SK-MEL-5 (cell line): ENCODE measurements at regions not wholly inside any gene's neighbourhood (a gene's known extent, or its start where the extent isn't known, plus 50 kb on each side); places are given as distances from the start of the nearest gene placed in this dataset.

Experiments
- DNase-seq: peaks from one replicate; pipeline ENCODE4 v3.0.0-alpha.2; 2016; ENCODE audit warnings: low read depth, low spot score
- in situ Hi-C: cut with HindIII; loops from 2 replicates; pipeline ENCODE4 v1.10.0; 2016; ENCODE audit warnings: low sequenced_read_pairs, high pct_unique_total_duplicates, low pct_unique_long_range_greater_than_20kb

DNA sequence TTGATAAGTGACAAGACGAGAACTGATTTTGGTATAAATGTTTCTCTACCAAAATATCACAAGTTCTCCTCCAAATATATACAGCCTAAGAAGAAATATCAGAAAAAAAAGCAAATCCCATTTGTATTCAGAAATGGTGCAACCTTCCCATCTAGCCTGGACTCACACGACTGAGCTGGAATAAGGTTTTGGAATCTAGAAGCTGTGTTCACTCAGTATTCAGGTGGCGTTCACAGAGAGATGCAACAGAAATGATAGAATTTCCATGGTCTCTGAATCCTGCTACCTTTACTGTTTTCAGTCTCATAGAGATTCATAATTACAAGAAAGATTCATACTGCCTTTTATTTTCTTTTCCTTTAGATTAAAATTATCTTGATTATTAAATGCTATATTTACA is 347.2 kb upstream of the TRIB2 start:
- in situ Hi-C loops: no loop called here
- DNase-seq: no peak

DNA sequence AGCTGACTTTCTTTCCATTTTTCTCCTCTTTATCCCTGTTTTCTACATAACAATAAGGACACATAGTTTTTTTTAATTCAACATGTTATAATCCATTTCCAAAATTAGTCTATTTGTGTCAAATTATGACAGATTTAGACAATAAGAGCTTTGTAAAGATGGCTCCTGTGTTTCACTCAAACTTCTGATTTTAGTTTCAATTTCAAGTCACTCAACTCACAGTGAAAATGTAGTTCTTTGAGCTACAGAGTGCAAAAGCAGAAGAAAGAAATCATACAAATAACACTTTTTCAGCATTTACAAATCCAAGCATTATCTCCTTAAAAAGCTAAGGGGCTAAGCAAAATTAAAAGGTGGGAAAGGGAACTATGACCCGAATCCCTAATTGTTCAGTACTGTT is 340.7 kb upstream of the TRIB2 start:
- in situ Hi-C loops: no loop called here
- DNase-seq: peak; percentile 22

DNA sequence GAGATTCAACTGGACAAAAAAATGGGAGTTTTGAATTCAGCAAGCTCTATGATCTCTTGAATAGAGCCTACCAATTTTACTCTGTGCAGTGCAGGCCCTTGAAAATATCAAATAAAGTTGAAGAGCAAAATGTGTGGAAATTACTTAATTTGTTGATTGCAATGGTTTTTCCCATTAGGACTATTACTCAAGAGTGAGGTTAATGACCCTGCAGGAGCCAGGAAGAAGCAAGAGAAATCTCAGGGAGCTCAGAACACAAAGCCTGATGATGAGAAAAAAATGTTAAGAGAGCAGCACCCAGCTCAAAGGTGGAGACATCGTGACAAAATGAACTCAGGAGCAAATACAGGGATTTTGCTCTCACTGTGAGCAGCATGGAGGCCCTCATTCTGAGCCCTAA is 337.6 kb upstream of the TRIB2 start:
- no peak for DNase-seq
- in situ Hi-C loops: no loop called here

DNA sequence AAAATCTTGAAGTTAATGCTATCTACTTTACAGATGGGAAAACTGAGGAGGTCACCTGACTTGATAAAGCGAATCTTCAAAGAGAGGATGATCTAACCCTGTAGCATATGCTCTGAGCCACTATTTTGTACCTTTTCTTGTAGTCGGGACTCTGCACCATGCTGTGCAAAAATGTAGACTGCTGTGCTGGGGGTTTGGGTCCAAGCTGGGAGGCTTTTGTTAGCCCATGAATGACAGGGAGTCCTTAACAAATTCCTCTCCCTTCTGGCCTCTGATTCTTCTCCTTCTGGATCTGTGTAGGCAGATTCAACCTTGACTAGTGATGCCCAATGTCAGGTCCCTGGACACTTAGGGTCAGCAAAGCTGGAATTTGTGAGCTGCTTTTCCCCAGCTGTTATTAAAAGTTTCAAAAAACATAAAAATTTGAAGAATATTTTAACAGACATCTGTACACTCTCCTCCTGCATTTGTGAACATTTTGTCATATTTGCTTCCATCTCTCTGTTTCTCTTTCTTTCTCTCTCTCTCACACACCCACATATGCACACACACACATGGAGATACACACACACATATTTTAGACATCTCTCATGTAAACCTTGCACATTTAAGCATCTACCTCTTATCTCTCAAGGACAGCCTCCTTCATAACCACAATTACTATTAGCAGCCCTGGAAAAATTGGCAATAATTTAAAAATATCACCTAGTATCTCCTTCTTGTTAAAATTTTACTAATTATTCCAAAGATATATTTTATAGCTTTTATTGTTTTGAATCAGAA is 335.0 kb upstream of the TRIB2 start:
- no peak for DNase-seq
- in situ Hi-C loops: no loop called here

DNA sequence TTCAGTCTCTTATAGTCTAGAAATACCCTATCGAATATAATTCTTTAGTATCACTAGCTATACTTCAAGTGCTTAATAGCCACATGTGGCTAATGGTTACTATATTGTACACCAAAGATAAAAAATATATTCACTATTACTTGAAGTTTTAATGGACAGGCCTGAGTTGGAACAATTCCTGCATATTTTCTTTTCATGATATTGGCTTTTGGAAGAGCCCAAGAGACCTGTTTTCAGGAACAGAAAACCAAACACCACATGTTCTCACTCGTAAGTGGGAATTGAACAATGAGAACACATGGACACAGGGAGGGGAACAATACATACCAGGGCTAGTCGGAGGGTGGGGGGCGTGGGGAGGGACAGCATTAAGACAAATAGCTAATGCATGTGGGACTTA is 334.4 kb upstream of the TRIB2 start:
- no peak for DNase-seq
- in situ Hi-C loops: no loop called here

DNA sequence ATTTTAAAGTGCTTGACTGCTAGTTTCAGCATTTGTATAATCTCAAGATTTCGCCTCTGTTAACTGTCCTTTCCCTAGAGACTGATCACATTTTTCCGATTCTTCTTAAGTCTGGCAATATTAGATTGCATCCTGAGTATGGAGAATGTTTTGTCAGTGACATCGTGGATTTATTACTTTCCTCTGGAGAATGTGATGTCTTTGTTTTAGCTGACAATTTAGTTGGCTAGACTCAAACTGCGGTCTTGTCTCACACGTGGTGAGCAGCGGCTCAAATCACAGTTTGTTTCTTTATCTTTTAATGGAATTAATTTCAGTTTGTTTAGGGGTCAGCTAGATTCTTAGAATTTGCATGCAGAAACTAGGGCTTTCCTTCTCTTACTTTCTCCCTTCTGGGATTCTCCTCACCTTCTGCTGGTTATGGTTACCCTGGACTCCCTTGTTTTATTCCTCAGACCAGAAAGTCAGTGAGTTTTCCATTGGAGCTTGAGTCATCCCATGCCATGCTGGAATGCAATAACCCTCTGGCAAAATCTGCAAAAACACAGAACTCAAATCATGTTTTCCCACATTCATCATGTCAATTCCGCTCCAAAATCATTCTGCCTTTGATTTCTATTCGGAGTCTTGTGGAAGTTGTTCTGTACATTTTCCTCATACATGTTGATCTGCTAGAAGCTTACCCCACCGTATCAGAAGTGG is 327.2 kb upstream of the TRIB2 start:
- no peak for DNase-seq
- in situ Hi-C loops: no loop called here

DNA sequence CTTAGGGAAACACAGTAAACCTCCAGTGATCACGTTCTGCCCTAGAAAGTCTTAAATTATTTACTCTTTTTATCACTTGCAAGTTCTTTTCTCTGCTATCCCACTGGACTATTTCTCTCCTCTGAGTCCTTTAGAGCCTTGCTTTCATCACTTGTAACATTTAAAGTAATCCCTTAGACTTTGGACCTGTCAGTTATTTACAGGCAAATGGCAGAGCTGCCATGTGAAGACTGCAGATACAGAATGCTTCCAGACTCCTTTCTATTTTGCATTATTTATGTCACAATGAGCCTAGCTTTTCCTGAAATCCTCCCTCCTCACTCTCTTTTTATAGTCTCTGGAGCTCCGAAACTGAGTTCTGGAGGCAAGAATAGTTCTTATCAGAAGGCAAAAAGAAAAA is 325.6 kb upstream of the TRIB2 start:
- DNase-seq: no peak
- in situ Hi-C loops: no loop called here

DNA sequence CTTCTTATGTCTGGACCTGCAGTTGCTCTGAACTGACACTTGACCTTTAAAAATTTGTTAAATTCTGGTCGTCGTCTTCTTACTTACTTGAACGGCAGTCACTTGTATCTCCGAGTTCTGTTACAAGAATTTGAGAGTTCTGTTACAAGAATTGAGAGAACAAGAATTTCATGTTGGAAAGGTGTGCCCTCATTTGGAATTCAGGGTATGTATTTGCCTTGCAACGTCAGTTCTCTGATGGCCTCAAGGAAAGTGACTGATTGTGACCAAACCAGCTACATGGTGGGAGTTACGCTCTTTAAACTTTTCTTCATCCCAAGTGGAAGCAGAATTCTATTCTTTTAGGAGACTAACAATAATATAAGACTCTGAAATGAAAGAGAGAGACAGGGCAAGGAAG is 320.0 kb upstream of the TRIB2 start:
- no peak for DNase-seq
- in situ Hi-C loops: no loop called here

DNA sequence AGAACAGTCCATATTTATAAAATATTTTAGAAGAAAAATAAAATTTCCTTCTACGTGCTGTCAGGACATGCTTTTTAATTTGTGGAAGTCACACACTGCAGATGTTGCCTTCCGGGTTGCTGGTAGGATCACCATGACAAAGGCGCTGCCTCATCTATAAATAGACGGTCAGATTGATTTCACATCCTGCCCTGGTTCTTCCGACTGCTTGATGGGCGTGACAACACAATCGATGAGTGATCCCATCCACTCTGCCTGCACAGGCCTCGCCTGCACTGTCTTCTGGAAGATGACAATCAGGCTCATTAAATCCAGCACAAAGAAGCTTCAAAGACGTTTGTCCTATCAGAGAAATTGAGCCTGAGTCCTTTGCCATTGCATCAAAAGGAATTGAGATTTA is 318.9 kb upstream of the TRIB2 start:
- DNase-seq: no peak
- in situ Hi-C loops: no loop called here

DNA sequence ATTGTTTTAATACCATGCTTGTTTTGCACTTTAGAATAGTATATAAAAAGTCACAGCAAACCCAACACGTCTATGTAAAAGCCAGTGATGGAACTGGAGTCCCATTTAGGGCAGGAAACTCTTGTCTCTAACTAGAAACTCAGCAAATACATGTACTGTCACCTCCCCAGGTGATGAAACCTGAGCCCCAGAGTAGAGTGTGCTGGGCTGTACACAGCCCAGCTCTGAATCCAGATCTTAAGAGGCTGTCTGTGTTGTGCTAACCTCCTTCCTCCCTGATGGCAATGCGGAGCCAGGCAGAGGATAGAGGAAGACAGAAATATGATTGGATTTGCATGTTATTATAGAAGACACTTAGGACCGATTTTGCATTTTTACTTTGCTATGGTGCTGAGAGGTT is 317.5 kb upstream of the TRIB2 start:
- in situ Hi-C loops: no loop called here
- no peak for DNase-seq

DNA sequence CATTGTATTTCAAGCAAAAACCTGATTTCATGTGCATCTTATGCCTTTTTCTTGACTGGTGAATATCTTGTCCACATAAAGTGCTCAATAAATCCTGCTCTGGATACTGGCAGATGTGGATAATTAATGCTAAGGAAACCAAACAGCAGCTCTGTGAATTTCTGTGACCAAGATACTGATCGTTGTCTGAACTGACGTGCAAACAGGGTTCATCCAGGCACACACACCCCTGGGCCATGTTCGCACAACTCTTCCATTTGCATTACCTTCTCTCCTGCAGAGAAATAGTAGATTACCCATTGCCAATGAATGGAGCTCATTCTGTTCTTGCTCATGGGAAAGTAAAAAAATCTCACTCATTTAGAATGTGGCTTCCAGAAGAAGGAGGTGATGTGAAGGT is 316.2 kb upstream of the TRIB2 start:
- in situ Hi-C loops: no loop called here
- no peak for DNase-seq

DNA sequence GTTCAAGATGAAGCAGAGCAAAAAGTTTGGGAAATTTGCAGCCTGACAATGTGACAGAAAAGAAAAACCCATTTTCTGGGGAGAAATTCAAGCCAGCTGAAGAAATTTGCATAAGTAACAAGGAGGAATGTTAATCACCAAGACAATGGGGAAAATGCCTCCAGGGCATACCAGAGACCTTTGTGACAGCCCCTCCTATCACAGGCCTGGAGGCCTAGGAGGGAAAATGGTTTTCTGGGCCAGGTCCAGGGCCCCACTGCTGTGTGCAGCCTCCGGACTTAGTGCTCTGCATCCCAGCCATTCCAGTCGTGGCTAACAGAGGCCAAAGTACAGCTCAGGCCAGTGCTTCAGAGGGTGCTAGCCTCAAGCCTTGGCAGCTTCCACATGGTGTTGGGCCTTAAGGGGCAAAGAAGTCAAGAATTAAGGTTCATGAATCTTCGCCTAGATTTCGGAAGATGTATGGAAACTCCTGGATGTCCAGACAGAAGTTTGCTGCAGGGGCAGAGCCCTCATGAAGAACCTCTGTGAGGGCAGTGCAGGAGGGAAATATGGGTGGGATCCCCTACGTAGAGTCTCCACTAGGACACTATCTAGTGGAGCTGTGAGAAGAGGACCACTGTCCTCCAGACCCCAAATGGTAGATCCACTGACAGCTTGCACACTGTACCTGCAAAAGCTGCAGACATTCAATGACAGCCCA is 314.1 kb upstream of the TRIB2 start:
- no peak for DNase-seq
- in situ Hi-C loops: no loop called here

DNA sequence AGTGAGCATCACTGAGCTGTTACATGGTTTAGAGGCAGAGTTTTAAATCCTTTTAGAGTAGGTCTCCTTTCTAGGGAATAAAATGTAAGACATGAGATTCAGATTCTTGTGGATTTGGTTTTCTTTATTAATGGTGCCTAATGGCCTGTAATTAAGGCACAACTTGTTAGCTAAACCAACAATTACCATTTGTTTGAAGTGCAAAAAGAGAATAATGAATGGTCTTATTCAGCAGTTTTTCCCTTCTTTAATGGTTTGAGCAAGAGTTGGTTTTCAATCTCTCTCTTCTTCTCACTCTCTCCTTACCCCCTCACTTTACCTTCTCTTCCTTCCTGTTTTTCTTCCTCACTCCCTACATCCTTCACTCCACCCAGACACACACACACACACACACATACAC is 312.2 kb upstream of the TRIB2 start:
- no peak for DNase-seq
- in situ Hi-C loops: no loop called here

DNA sequence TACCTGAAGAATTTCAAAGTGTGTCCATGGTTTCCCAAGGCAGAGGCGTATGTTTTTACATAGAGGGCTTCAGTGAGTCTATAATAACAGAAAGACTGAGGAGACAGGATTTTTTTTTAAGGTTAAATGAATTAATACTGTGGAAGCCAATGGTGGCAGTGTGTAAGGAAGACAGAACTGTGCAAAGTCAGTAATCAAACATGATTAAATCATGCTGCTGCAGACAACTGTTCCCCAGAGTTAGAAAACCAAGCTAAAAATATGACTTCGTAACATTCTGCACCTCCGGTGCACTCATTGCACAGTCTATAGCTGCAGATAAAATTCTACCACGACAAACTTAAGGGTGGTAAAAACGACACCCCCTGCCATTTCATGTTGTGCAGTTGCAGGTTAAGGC is 309.6 kb upstream of the TRIB2 start:
- DNase-seq: no peak
- in situ Hi-C loops: no loop called here

DNA sequence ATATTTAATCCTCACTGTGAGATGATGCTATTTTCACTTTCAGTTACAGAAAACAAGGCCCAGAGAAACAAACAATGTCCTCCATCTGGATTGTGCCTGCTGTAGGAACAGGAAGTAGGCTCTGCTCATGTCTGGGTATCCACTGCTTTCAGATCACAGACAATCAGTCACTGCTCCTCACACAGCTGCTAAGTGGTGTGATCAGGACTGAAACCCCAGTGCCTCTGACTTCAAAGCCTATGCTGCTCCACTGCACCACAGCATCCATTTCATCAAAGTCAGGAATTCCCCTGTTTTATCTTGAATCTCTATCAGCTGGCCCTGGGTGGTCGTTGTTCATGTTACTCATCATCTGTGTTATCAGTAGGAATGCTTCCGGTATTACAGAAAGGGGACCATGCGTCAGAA is 303.8 kb upstream of the TRIB2 start:
- DNase-seq: no peak
- in situ Hi-C loops: no loop called here

DNA sequence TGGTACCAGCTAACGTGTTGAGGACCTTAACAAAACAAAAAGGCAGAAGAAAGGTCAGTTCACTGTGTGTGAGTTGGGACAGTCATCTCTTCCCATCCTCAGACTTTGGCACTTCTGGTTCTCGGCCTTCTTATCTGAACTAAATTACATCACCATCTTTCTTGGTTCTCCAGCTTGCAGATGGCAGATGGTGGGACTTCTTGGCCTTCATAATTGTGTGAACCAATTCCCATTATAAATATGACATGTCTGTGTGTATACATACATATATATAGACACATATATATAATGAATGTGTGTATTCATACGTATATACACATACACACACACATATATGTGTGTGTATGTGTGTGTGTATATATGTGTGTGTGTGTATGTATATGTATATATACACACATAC is 301.2 kb upstream of the TRIB2 start:
- in situ Hi-C loops: no loop called here
- no peak for DNase-seq

DNA sequence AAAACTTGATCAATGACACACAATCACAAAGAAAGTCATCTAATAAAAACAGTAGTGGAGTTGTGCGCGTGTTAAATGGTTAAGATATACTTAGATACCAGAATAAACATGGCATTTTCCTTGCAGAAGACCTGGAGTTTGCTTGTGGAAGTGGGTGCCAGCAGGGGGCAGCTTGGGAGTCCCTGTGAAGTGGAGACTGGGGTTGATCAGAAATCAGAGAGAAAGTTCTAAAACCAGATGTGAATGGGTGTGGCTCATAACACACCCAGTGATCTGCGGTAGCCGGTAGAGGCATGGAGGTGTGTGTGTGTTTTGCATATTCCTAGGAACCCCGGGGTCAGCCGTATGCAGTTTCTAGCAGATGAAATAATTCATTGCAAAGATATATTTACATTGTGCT is 300.1 kb upstream of the TRIB2 start:
- DNase-seq: peak; percentile 58
- in situ Hi-C loops: no loop called here

DNA sequence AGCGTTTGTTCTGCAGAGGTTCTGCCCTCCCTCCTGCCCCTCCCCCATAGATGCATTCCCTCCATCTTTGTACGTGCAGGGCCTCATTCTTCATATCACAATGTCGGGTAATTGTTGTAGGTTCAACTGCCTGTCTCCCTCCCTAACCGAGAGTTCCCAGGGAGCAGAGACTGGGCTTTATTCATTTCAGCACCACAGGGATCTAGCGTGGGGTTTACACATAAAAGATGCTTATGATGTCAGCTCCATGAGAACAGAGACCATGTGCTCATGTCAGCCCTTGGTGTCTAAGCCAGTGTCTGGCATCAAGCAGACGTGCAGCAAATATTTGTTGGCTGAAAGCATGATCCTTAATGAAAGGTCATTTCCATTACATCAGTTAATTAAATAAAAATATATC is 298.9 kb upstream of the TRIB2 start:
- peak; percentile 85 for DNase-seq
- in situ Hi-C loops: no loop called here

DNA sequence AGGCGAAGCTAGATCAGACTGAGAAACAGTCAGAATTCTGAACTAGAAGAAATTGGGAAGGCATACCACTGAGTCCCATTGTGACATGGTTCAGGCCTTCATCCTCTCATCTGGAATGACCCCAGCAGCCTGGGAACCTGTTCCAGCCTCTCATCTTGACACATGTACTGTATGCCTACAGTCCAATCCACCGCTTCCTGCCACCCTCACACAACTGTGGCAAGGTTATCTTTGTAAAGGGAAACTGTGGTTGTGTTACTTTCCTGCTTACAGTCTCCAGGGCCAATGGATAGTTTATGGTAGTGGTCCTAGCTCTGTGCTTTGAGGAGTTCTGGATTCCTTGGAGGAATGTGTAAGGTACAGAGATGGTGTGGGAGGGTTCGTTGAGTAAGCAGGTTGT is 296.9 kb upstream of the TRIB2 start:
- DNase-seq: no peak
- in situ Hi-C loops: no loop called here
